ENCODE measurements at regions not wholly inside any gene's neighbourhood (a gene's known extent, or its start where the extent isn't known, plus 50 kb on each side); places are given as distances from the start of the nearest gene placed in this dataset.

GRCh38 chr6:166778776-166779175 is 151.7 kb upstream of the RPS6KA2 start:
- TF ChIP-seq POLR2A (IDR thresholded peaks at IDR 0.05) (no peak), CTCF (IDR thresholded peaks at IDR 0.05) (no peak)
